Superior temporal gyrus (tissue), 1 donor: ENCODE measurements at regions not wholly inside any gene's neighbourhood (a gene's known extent, or its start where the extent isn't known, plus 50 kb on each side); places are given as distances from the start of the nearest gene placed in this dataset.
"Not testable (repeated sequence)": the region's sequence is repeated elsewhere in the genome, so short reads cannot be mapped to it uniquely, and the experiment has no call there.

Experiments
- DNase-seq: peaks from one replicate; pipeline ENCODE4 v3.0.0-alpha.2; 2016; ENCODE audit errors: extremely low spot score

- DNase-seq = no peak
Measured at GRCh38 chr14:89566644-89567415, 149.8 kb upstream of the FOXN3 start.

DNA sequence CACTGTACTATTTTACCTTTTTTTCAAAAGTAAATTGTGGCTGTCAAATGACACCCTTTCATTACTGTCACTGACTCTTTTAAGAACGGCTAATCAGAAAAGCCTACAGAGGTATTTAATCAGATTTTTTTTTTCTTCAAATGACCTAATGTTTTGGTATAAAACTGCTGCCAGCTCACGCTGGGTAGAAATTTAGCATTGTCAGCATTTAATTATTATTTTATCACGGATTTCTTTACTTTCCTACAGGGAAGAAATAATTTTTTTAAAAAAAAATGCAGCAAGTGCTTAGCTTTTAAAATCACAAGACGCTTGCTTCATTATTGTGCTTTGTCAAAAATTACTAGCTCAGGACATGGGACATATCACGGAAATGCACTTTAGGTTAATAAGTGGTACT is 149.1 kb upstream of the FOXN3 start:
- no peak for DNase-seq

DNA sequence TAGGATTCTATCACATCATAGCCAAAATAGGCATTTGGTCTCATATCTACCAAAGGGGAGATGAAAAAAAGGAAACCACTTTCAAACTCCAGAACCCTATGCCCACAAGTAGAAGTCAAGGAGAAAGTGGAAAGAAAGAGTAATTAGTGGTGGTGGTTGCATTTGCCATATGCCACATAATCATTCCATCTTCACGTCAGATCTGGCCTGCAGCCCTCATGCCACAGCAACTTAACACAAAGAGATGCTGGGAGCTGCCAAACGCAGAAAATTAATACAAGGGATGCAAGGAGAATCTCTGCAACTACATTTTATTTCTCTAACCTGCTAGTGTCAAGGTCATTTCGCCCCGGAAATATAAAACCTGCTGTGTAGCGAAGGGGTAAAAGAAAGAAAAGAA is 148.6 kb upstream of the FOXN3 start:
- DNase-seq = no peak

DNA sequence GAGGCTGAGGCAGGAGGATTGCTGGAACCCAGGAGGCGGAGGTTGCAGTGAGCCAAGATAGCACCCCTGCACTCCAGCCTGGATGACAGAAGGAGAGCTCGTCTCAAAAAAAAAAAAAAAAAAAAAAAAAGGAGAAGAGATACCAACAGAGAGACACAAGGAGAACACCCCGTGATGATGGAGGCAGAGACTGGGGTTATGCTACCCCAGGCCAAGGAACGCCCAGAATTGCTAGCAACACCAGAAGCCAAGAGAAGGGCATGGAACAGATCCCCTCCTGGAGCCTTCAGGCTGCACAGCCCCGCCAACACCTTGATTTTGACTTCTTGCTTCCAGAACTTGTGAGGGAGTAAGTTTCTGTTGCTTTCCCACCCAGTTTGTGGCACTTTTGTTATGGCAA is 148.0 kb upstream of the FOXN3 start:
- no peak for DNase-seq

- no peak for DNase-seq
Measured at GRCh38 chr14:89564286-89564957, 147.4 kb upstream of the FOXN3 start.

DNA sequence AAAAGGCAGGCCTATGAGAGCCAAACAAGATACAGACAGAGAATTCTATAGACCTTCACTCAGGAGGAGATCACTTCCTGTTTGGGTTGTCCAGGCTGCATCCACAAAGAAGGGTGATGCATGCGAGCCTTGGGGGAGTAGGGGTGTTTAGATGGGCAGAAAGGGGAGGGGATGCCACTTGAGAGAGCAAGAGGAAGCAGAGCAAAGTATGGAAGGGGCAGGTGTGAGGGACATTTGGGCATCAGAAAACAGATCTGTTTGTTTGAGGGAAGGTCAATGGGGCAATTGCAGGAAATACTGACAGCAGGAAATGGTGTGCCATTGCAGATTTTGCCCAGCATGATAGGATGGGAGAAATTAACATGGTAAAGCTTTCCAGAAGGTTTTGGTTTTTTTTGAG is 146.4 kb upstream of the FOXN3 start:
- DNase-seq = no peak

- DNase-seq = no peak
Measured at GRCh38 chr14:89551955-89552354, 134.9 kb upstream of the FOXN3 start.

DNA sequence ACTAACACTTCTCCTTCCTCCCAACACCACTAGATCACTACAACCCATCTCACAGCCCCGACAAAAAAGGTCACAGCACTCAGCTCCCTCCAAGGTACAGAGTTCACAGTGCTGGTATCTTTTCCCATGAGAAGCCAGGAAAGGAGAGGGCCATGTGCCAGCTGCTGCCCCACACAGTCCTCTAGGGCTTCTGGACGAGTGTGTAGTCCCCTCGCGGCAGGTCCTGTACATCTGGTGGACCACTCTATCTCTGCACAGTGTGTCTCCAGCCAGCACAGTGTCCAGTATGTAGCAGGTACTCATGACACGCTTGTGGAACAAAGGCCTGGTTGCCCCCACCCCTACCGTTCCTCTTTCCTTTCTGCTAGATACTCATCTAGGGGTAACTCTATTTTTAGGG is 134.4 kb upstream of the FOXN3 start:
- DNase-seq = no peak

- no peak for DNase-seq
Measured at GRCh38 chr14:89550821-89551220, 133.8 kb upstream of the FOXN3 start.

DNA sequence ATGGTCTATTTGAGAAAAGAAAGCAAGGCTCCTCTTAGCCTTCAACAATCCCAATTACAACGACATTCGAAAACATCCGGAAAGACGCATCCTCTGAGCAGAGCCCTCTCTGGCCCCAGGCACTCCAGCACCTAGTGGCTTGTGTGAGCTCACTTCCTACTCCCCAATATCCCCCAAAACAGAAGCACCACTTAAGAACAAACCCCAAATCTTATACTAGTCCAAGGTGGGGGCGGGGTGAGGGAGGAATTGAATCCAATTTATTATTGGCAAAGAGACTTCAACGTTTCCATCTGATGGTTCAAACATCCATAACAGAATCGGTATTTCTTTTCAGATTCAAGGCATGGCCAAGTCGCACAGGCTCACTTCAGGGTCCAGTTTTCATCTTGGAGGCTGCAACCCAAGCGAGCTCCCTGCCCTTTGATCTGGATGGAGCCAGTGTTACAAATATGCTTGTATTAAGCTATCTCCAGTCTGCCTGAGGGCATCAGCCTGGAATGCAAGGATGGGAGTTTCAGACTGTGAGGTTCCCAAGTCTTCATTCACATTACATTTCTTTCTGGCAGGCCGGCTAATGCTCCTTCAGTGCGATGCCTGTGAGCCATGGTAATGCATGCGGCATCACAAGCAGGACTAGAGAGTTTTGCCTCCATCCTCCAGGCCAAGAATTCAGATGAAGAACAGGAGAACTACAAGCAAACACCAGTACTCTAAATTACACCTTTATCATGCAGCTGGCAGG is 132.5 kb upstream of the FOXN3 start:
- no peak for DNase-seq

- DNase-seq = not testable (repeated sequence)
Measured at GRCh38 chr14:89547047-89547446, 130.0 kb upstream of the FOXN3 start.

DNA sequence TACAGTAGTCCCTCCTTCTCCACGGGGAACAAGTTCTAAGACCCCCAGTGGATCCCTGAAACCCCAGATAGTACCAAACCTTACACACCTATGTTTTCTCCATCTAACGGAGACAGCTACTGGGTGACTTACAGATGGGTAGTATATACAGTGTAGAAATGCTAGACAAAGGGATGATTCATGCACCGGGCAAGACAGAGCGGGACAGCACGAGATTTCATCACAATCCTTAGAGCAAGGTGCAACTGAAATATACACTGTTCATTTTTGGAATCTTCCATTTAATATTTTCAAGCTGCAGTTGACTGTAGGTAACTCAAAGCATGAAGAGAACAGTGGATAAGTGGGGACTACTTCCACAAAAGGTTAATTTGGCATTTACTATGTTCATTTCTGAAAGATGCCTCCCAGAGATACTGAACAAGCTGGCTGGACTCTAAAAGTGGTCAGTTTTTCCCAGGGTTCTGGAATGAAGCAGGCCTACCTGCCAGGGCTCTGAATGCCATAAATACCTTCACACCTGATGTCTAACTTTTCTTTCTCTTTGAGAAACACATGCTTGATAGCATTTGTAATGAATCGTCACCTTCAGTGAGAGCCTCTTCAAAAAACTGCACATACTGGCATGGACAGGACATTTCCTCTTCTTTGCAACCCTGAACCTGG is 127.7 kb upstream of the FOXN3 start:
- DNase-seq = no peak

GRCh38 chr14:89543425-89543790 is 126.4 kb upstream of the FOXN3 start:
- peak; percentile 63 for DNase-seq

DNA sequence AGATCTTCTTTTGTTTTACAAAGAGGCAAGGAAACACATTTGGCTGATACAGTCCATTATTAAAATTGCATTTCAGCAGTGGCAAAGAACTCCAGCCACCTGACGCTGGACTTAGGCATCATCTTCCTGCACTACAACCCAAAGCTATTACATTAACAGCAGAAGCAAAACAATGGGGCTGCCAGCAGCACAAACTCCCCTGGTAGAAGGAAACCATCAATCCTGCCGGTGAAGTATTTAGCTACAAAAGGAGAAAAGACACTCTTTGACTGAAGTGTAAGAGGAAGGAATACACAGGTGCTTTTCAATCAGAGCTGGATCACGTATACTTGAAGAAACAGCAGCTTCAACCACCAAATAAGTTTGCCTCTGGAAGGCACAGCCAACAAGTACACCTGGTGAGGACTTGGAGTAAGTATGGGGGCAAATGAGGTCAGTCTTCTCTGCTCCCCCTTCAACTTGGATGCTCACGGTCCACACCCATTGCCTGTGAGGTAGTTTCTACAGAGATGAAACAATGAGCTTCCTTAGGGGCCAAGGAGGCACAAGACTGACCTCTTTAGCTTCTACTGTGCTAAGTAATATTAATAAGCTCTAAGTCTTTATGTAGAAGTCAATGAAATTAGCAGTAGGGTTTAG is 125.9 kb upstream of the FOXN3 start:
- no peak for DNase-seq

DNA sequence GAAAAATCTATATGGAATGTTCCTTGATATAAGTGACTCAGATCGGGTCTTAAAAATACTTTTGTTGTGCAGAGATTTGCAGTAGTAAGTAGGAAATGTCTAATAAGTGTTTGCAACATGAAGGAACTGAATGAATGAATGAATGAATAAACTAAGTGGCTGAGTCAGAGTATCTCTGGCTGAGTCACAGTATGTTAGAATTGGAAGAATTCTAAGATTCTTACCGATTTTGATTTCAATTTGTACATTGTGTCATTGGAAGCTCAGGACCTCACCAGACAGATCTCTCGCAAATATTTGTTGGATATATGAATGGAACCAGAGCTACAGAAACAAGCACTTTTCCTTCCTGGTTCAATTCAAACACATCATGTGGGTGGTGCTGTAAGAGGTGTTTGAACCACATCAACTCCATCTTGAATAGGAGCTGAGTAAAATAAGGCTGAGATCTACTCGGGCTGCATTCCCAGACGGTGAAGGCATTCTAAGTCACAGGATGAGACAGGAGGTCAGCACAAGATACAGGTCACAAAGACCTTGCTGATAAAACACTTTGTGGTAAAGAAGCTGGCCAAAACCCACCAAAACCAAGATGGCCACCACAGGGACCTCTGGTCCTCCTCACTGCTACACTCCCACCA is 123.9 kb upstream of the FOXN3 start:
- no peak for DNase-seq

- DNase-seq = no peak
Measured at GRCh38 chr14:89540009-89540829, 123.2 kb upstream of the FOXN3 start.

- no peak for DNase-seq
Measured at GRCh38 chr14:89537911-89538310, 120.9 kb upstream of the FOXN3 start.

DNA sequence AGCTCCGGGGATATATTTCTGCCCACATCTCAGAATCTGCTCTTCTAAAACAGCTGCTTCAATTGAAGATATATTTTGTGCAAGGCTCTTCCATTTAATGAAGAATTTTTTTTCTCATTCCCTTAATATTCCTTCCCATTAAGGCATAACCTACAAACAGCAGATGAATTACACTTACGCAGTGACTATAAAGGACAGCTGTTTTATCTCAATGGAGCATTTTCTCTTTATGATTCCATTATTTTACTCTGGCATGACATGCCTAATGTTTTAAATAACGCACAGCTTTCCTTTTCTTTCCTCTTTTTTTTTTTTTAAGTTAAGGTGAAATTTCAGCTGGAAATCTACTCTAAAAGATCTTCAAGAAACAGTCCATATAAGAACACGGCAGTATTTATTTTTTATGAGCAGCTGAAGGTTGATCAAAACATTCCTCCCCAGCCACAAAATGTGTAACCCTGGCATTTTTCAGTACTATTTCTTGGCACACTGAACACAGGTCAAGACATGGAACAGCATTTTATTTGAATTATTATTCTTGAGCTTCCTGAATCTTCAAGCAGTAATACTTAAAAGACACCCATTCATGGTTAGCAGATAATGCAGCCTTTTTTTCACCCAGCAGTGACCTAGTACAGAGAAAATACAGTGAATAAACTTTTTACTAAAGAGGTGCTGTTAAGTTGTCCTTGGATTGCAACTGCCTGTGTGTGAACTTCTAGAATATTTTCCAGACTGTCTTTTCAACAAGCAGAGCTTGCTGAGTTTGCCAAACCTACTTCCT is 118.1 kb upstream of the FOXN3 start:
- DNase-seq = no peak

DNA sequence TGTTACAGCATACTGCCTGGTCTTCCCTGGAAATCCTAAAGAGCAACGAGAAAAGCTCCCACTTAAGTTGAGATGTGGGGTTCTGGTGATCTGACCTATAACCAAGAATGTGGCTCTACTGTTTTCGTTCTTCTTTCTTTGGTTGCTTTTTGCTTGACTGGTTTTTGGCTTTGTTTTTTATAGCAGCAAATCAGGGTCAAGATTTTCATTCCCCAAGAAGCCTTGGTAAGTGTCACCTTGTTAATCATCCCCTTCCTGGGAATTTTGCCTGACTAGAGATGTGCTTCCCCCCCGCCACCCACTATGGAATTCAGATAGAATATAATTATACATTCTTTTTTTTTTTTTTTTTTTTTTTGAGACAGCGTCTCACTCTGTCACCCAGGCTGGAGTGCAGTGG is 116.7 kb upstream of the FOXN3 start:
- DNase-seq = no peak

DNA sequence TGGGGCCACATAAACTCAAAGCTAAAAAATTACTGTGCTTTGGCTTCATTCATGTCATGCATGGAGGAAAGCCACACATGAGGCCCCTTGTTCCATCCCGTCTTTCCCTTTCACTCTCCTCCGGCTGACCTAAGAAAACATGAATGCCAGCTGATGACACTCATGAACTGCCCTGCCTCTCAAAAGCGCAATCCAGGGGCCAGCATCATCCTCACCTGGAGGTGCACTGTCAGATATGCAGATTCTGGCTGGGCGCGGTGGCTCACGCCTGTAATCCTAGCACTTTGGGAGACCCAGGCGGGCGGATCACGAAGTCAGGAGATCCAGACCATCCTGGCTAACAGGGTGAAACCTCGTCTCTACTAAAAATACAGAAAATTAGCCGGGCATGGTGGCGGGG is 116.1 kb upstream of the FOXN3 start:
- DNase-seq = no peak
